GM12878 (cell line): ENCODE measurements at regions not wholly inside any gene's neighbourhood (a gene's known extent, or its start where the extent isn't known, plus 50 kb on each side); places are given as distances from the start of the nearest gene placed in this dataset.

ENCODE experiments used
- ATAC-seq: fragments of 200-7000 bp; cut with Tn5 transposase; 3 replicates; pipeline ENCODE4 v1.9.1; 2020; ENCODE audit warnings: mild to moderate bottlenecking, moderate library complexity
- BruUV-seq: library from RNA; stranded (reverse); fragments of 400-500 nt; replicated peaks from 2 replicates; lab custom pipeline; 2021; lab: Mats Ljungman, UMichigan
- CTCF ChIA-PET: fragments of 300-600 bp; sonication (Branson Sonifier 250); formaldehyde crosslinking; extraction: SDS; loops from one replicate; lab custom pipeline; 2021; ENCODE audit warnings: inconsistent platforms; lab: Yijun Ruan, JAX
- POLR2A ChIA-PET: fragments of 350-600 bp; formaldehyde crosslinking; extraction: SDS; loops from one replicate; lab custom pipeline; 2021; ENCODE audit warnings: inconsistent platforms; lab: Charles Lee
- RAD21 ChIA-PET: fragments of 300-600 bp; sonication (Branson Sonifier 250); formaldehyde crosslinking; loops from one replicate; lab custom pipeline; 2023; ENCODE audit warnings: antibody characterized with exemption; ENCODE audit not compliant: unreplicated experiment; lab: Charles Lee
- SMC1A ChIA-PET: fragments of 300-600 bp; sonication (Branson Sonifier 250); formaldehyde crosslinking; loops from one replicate; lab custom pipeline; 2023; ENCODE audit not compliant: unreplicated experiment, uncharacterized antibody; lab: Charles Lee
- DNase-seq: peaks from one replicate; pipeline ENCODE4 v3.0.0-alpha.2; 2011; ENCODE audit warnings: low read depth, low spot score
- FAIRE-seq: peaks from 3 replicates; lab custom pipeline; 2011; peaks lifted over from hg19 to GRCh38; lab: Jason Lieb, UNC
- H2AFZ ChIP-seq: 2 replicates; pipeline ENCODE4 v1.6.0; 2011; ENCODE audit warnings: low read depth, low read length, control low read depth; ENCODE audit not compliant: control insufficient read depth
- H3K27ac ChIP-seq: 2 replicates; pipeline ENCODE4 v1.5.1; 2011; ENCODE audit warnings: control low read depth; ENCODE audit not compliant: control insufficient read depth, insufficient read depth
- H3K27me3 ChIP-seq, 2 experiments: replicated peaks in 1 of 2; 2 replicates each; pipeline versions ENCODE4 v1.6.0 to v1.6.1; 2011; ENCODE audit warnings: low read length in 1 of 2; ENCODE audit not compliant: control insufficient read depth in 2 of 2, insufficient read depth in 2 of 2
- H3K36me3 ChIP-seq, 2 experiments: 2 replicates each; pipeline ENCODE4 v1.5.1; 2011; ENCODE audit warnings: low read length in 1 of 2; ENCODE audit not compliant: control insufficient read depth in 2 of 2, insufficient read depth in 2 of 2
- H3K4me1 ChIP-seq: 2 replicates; pipeline ENCODE4 v1.6.1; 2011; ENCODE audit warnings: mild to moderate bottlenecking, low read length, moderate library complexity, mixed read lengths; ENCODE audit not compliant: control insufficient read depth, insufficient read depth
- H3K4me2 ChIP-seq: 2 replicates; pipeline ENCODE4 v1.6.0; 2011; ENCODE audit warnings: control low read depth; ENCODE audit not compliant: control insufficient read depth, insufficient read depth
- H3K4me3 ChIP-seq: fragments of 200-600 bp; sonication (generic); 2 replicates; pipeline ENCODE4 v1.5.1; 2016
- H3K79me2 ChIP-seq: 2 replicates; pipeline ENCODE4 v1.6.0; 2011; ENCODE audit warnings: low read length; ENCODE audit not compliant: control insufficient read depth, insufficient read depth
- H3K9ac ChIP-seq: 2 replicates; pipeline ENCODE4 v1.8.0; 2011; ENCODE audit warnings: low read length, control low read depth, mixed read lengths; ENCODE audit not compliant: control insufficient read depth, insufficient read depth
- H3K9me3 ChIP-seq: replicated peaks from 3 replicates; pipeline ENCODE4 v1.5.1; 2011; ENCODE audit warnings: mild to moderate bottlenecking, low read length; ENCODE audit not compliant: control insufficient read depth, insufficient read depth
- H4K20me1 ChIP-seq: 2 replicates; pipeline ENCODE4 v1.6.0; 2011; ENCODE audit not compliant: control insufficient read depth, insufficient read depth
- CHD2 ChIP-seq: IDR thresholded peaks from 2 replicates; pipeline ENCODE4 v1.6.1; 2011; ENCODE audit warnings: low read depth, low read length, improper control_type of control experiment, borderline replicate concordance
- GABPA ChIP-seq: IDR thresholded peaks from 2 replicates; pipeline ENCODE4 v1.6.1; 2014; ENCODE audit warnings: antibody characterized with exemption, low read depth, mild to moderate bottlenecking, inconsistent platforms
- IRF5 ChIP-seq: fragments of 450-650 bp; IDR thresholded peaks from 2 replicates; pipeline ENCODE4 v1.6.1; 2017; ENCODE audit warnings: borderline replicate concordance
- NR2C1 ChIP-seq: fragments of 450-650 bp; IDR thresholded peaks from 2 replicates; pipeline ENCODE4 v1.6.1; 2017; ENCODE audit warnings: antibody characterized with exemption, mild to moderate bottlenecking, moderate library complexity
- SRF ChIP-seq, 2 experiments: IDR thresholded peaks; 2 replicates each; pipeline ENCODE4 v1.6.1; 2011; ENCODE audit warnings: low read depth in 2 of 2, low read length in 2 of 2, mild to moderate bottlenecking in 1 of 2, moderate library complexity in 1 of 2
- WGBS: methylation state at CpG from one replicate; pipeline ENCODE4 v1.1.6; 2016; ENCODE audit warnings: low lambda C conversion rate; ENCODE audit not compliant: insufficient replicate concordance, insufficient coverage; ENCODE audit errors: missing lambda C conversion rate; 5-methylcytosine and 5-hydroxymethylcytosine counted together
- in situ Hi-C: fragments of 300-500 bp; cut with MboI; formaldehyde crosslinking; loops from 9 replicates; pipeline ENCODE4 v1.14.3; 2018; ENCODE audit warnings: mixed read lengths
- intact Hi-C: fragments of 100-400 bp; cut with micrococcal nuclease; formaldehyde crosslinking; loops from one replicate; pipeline ENCODE4 v1.14.2; 2022; ENCODE audit not compliant: unreplicated experiment
- TF ChIP-seq, protein P1 (sequence below): fragments of 450-650 bp; IDR thresholded peaks from 2 replicates; pipeline ENCODE4 v1.6.1; 2014; ENCODE audit warnings: mild to moderate bottlenecking

DNA sequence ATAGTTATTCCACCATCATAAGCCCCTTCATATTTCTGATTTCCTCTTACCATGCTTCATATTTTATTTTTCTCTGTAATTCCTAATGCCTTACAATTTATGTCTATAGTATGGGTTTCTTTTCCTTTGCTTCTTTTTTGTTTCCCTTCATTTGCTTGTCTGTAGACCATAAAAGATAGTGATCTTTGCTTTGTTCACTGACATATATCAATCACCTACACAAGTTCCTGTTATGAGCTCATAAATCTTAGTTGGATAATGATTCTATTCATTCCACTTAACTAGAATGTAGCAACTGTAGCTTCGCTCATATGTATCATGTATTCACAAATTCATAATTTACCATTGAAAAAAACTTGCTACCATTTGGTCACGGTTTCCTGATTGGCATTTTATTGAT lies 388.8 kb upstream of the ATXN7L3B start (continued):
- TF ChIP-seq IRF5 (no peak), CHD2 (no peak), GABPA (no peak)

DNA sequence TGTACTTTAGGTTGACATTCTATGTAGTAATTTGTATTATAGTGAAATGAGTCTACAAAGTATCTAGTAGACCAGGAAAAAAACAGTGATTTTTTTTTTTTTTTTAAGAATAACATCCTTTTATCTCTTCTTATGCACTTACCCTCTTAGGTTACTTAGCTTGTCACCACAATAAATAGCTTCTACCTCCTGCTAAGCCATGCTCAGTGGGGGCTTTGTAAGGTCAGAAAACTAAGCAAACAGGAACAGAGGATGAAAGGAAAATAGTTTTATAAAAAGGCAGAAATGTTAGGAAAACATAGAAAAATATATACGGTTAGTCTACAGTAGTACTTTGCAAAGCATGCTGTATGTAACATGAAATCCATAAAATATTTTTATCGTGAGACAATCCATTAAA lies 385.3 kb upstream of the ATXN7L3B start:
- DNase-seq: no peak
- in situ Hi-C loops (no loop called here), intact Hi-C loops (no loop called here)
- H3K4me2 ChIP-seq: no peak overlapping the region
- H3K79me2 ChIP-seq: no peaks in the 10 kb centered on the region
- ChIA-PET SMC1A (no interaction called here), POLR2A (no interaction called here), CTCF (no interaction called here), RAD21 (no interaction called here)
- no peak overlapping the region for H3K27ac ChIP-seq
- no peak overlapping the region for H3K9ac ChIP-seq
- H3K4me1 ChIP-seq: no peaks in the 10 kb centered on the region
- TF ChIP-seq SRF (IDR thresholded peaks at IDR 0.05; ENCODE audit: low read depth in 2 of 2, low read length in 2 of 2): no peak
- no peak for TF ChIP-seq NR2C1
- TF ChIP-seq, protein P1, sequence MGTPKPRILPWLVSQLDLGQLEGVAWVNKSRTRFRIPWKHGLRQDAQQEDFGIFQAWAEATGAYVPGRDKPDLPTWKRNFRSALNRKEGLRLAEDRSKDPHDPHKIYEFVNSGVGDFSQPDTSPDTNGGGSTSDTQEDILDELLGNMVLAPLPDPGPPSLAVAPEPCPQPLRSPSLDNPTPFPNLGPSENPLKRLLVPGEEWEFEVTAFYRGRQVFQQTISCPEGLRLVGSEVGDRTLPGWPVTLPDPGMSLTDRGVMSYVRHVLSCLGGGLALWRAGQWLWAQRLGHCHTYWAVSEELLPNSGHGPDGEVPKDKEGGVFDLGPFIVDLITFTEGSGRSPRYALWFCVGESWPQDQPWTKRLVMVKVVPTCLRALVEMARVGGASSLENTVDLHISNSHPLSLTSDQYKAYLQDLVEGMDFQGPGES: no peak
- H3K27me3 ChIP-seq: no peaks in the 10 kb centered on the region
- no TSS peak for BruUV-seq
- WGBS: 31% methylated on average over 2 of the region's 2 CpGs
- no peak overlapping the region for H2AFZ ChIP-seq
- H3K36me3 ChIP-seq: no peaks in the 10 kb centered on the region
- no peaks in the 10 kb centered on the region for H4K20me1 ChIP-seq
- no peaks in the 10 kb centered on the region for H3K9me3 ChIP-seq
- H3K4me3 ChIP-seq: no peak overlapping the region
- no peak for ATAC-seq
- FAIRE-seq: no peak
